Activated T-cell treated with anti-CD3 and anti-CD28 coated beads, Interleukin-2, amount 50 U/mL, for 24 hours (primary cell): ENCODE measurements at regions not wholly inside any gene's neighbourhood (a gene's known extent, or its start where the extent isn't known, plus 50 kb on each side); places are given as distances from the start of the nearest gene placed in this dataset.

Experiments
- DNase-seq: peaks from one replicate; pipeline ENCODE4 v3.0.0-alpha.2; 2020
- H3K27ac Mint-ChIP-seq: 2 replicates; pipeline ENCODE4 v1.8.0; 2020; ENCODE audit warnings: mild to moderate bottlenecking, mixed read lengths
- H3K27me3 Mint-ChIP-seq: 2 replicates; pipeline ENCODE4 v1.8.0; 2020; ENCODE audit warnings: mixed read lengths
- H3K36me3 Mint-ChIP-seq: 2 replicates; pipeline ENCODE4 v1.8.0; 2020; ENCODE audit warnings: low read depth, mixed read lengths
- H3K4me1 Mint-ChIP-seq: 2 replicates; pipeline ENCODE4 v1.8.0; 2020; ENCODE audit warnings: low read depth, mixed read lengths
- H3K4me3 Mint-ChIP-seq: 2 replicates; pipeline ENCODE4 v1.8.0; 2020; ENCODE audit warnings: mild to moderate bottlenecking, moderate library complexity, mixed read lengths
- H3K9me3 Mint-ChIP-seq: 2 replicates; pipeline ENCODE4 v1.8.0; 2020; ENCODE audit warnings: mixed read lengths

GRCh38 chr10:4719036-4719435, 107.0 kb upstream of the AKR1E2 start:
- H3K27me3 Mint-ChIP-seq: peaks cover 25% of the 10 kb centered on the region
- H3K4me1 Mint-ChIP-seq: peaks cover 3% of the 10 kb centered on the region
- H3K4me3 Mint-ChIP-seq: no peak overlapping the region
- no peak overlapping the region for H3K27ac Mint-ChIP-seq
- H3K9me3 Mint-ChIP-seq: no peaks in the 10 kb centered on the region
- H3K36me3 Mint-ChIP-seq: no peaks in the 10 kb centered on the region
- no peak for DNase-seq

- Mint-ChIP-seq H3K4me3 (no peak overlapping the region), H3K27ac (no peak overlapping the region), H3K36me3 (no peaks in the 10 kb centered on the region), H3K27me3 (peaks cover 25% of the 10 kb centered on the region), H3K4me1 (peaks cover 3% of the 10 kb centered on the region), H3K9me3 (no peaks in the 10 kb centered on the region)
- no peak for DNase-seq
Measured at GRCh38 chr10:4718544-4718943, 107.5 kb upstream of the AKR1E2 start.

- Mint-ChIP-seq H3K36me3 (no peaks in the 10 kb centered on the region), H3K9me3 (no peaks in the 10 kb centered on the region), H3K27me3 (peaks cover 27% of the 10 kb centered on the region), H3K27ac (no peak overlapping the region), H3K4me3 (no peak overlapping the region), H3K4me1 (no peaks in the 10 kb centered on the region)
- no peak for DNase-seq
Measured at GRCh38 chr10:4717670-4718069, 108.3 kb upstream of the AKR1E2 start.

GRCh38 chr10:4710858-4711257, 115.1 kb upstream of the AKR1E2 start:
- no peak for DNase-seq
- H3K9me3 Mint-ChIP-seq: no peaks in the 10 kb centered on the region
- H3K4me1 Mint-ChIP-seq: no peaks in the 10 kb centered on the region

GRCh38 chr10:4708123-4708759, 117.8 kb upstream of the AKR1E2 start:
- Mint-ChIP-seq H3K4me1 (peaks cover 4% of the 10 kb centered on the region), H3K9me3 (no peaks in the 10 kb centered on the region), H3K27me3 (peaks cover 43% of the 10 kb centered on the region), H3K4me3 (no peak overlapping the region), H3K36me3 (no peaks in the 10 kb centered on the region), H3K27ac (no peak overlapping the region)
- DNase-seq: no peak

More at GRCh38 chr10:4710858-4711257, 115.1 kb upstream of the AKR1E2 start:
- H3K27ac Mint-ChIP-seq: no peak overlapping the region
- H3K27me3 Mint-ChIP-seq: peaks cover 40% of the 10 kb centered on the region
- H3K36me3 Mint-ChIP-seq: no peaks in the 10 kb centered on the region
- H3K4me3 Mint-ChIP-seq: no peak overlapping the region

GRCh38 chr10:4707221-4707620, 118.8 kb upstream of the AKR1E2 start:
- Mint-ChIP-seq H3K4me3 (no peak overlapping the region), H3K4me1 (peaks cover 4% of the 10 kb centered on the region), H3K27me3 (peaks cover 38% of the 10 kb centered on the region), H3K9me3 (no peaks in the 10 kb centered on the region), H3K36me3 (no peaks in the 10 kb centered on the region), H3K27ac (no peak overlapping the region)
- no peak for DNase-seq

- no peaks in the 10 kb centered on the region for H3K9me3 Mint-ChIP-seq
- H3K4me1 Mint-ChIP-seq: peaks cover 4% of the 10 kb centered on the region
- H3K36me3 Mint-ChIP-seq: no peaks in the 10 kb centered on the region
- H3K27me3 Mint-ChIP-seq: peaks cover 36% of the 10 kb centered on the region
- no peak overlapping the region for H3K27ac Mint-ChIP-seq
- no peak overlapping the region for H3K4me3 Mint-ChIP-seq
- DNase-seq: no peak
Measured at GRCh38 chr10:4704034-4704545, 121.9 kb upstream of the AKR1E2 start.

GRCh38 chr10:4701016-4701415, 125.0 kb upstream of the AKR1E2 start:
- peaks cover 4% of the 10 kb centered on the region for H3K4me1 Mint-ChIP-seq
- H3K27ac Mint-ChIP-seq: no peak overlapping the region
- H3K36me3 Mint-ChIP-seq: no peaks in the 10 kb centered on the region
- peaks cover 21% of the 10 kb centered on the region for H3K27me3 Mint-ChIP-seq
- no peak overlapping the region for H3K4me3 Mint-ChIP-seq
- no peak for DNase-seq
- H3K9me3 Mint-ChIP-seq: no peaks in the 10 kb centered on the region

- no peak overlapping the region for H3K27ac Mint-ChIP-seq
- peaks cover 4% of the 10 kb centered on the region for H3K4me1 Mint-ChIP-seq
- DNase-seq: no peak
- H3K27me3 Mint-ChIP-seq: peaks cover 18% of the 10 kb centered on the region
- H3K4me3 Mint-ChIP-seq: no peak overlapping the region
- no peaks in the 10 kb centered on the region for H3K36me3 Mint-ChIP-seq
- no peaks in the 10 kb centered on the region for H3K9me3 Mint-ChIP-seq
Measured at GRCh38 chr10:4699950-4700730, 125.9 kb upstream of the AKR1E2 start.

- Mint-ChIP-seq H3K4me1 (no peaks in the 10 kb centered on the region), H3K27me3 (peaks cover 15% of the 10 kb centered on the region), H3K36me3 (no peaks in the 10 kb centered on the region), H3K9me3 (no peaks in the 10 kb centered on the region), H3K4me3 (no peak overlapping the region), H3K27ac (no peak overlapping the region)
- DNase-seq: no peak
Measured at GRCh38 chr10:4698075-4698474, 127.9 kb upstream of the AKR1E2 start.

- Mint-ChIP-seq H3K27me3 (peaks cover 14% of the 10 kb centered on the region), H3K36me3 (no peaks in the 10 kb centered on the region), H3K27ac (no peak overlapping the region), H3K4me3 (no peak overlapping the region), H3K9me3 (no peaks in the 10 kb centered on the region), H3K4me1 (peaks cover 1% of the 10 kb centered on the region)
- no peak for DNase-seq
Measured at GRCh38 chr10:4696186-4696585, 129.8 kb upstream of the AKR1E2 start.

GRCh38 chr10:4693967-4694366, 132.0 kb upstream of the AKR1E2 start:
- no peak for DNase-seq
- Mint-ChIP-seq H3K4me3 (no peak overlapping the region), H3K36me3 (no peaks in the 10 kb centered on the region), H3K27me3 (peaks cover 14% of the 10 kb centered on the region), H3K4me1 (peaks cover 1% of the 10 kb centered on the region), H3K27ac (no peak overlapping the region), H3K9me3 (no peaks in the 10 kb centered on the region)

GRCh38 chr10:4692206-4692605, 133.8 kb upstream of the AKR1E2 start:
- Mint-ChIP-seq H3K4me1 (peaks cover 17% of the 10 kb centered on the region), H3K4me3 (no peak overlapping the region), H3K36me3 (no peaks in the 10 kb centered on the region), H3K27me3 (peaks cover 14% of the 10 kb centered on the region), H3K9me3 (no peaks in the 10 kb centered on the region), H3K27ac (no peak overlapping the region)
- no peak for DNase-seq

GRCh38 chr10:4691776-4692175, 134.2 kb upstream of the AKR1E2 start:
- Mint-ChIP-seq H3K36me3 (no peaks in the 10 kb centered on the region), H3K4me3 (no peak overlapping the region), H3K9me3 (no peaks in the 10 kb centered on the region), H3K4me1 (peaks cover 21% of the 10 kb centered on the region), H3K27me3 (peaks cover 10% of the 10 kb centered on the region), H3K27ac (no peak overlapping the region)
- DNase-seq: no peak

GRCh38 chr10:4691301-4691700, 134.7 kb upstream of the AKR1E2 start:
- peaks cover 26% of the 10 kb centered on the region for H3K4me1 Mint-ChIP-seq
- no peak for DNase-seq

More at GRCh38 chr10:4691301-4691700, 134.7 kb upstream of the AKR1E2 start:
- H3K27me3 Mint-ChIP-seq: peaks cover 8% of the 10 kb centered on the region
- no peaks in the 10 kb centered on the region for H3K36me3 Mint-ChIP-seq
- H3K4me3 Mint-ChIP-seq: no peak overlapping the region
- no peaks in the 10 kb centered on the region for H3K9me3 Mint-ChIP-seq
- no peak overlapping the region for H3K27ac Mint-ChIP-seq
